H9 (cell line): ENCODE measurements at regions not wholly inside any gene's neighbourhood (a gene's known extent, or its start where the extent isn't known, plus 50 kb on each side); places are given as distances from the start of the nearest gene placed in this dataset.

ENCODE experiments used
- DNase-seq: peaks from one replicate; pipeline ENCODE4 v3.0.0-alpha.2; 2017
- H2AFZ ChIP-seq: one replicate; pipeline ENCODE4 v1.6.1; 2013; ENCODE audit warnings: mild to moderate bottlenecking, low read length, control low read depth, moderate library complexity
- H2AK5ac ChIP-seq: 2 replicates; pipeline ENCODE4 v1.6.1; 2013; ENCODE audit warnings: low read length, control low read depth, mixed read lengths; ENCODE audit not compliant: insufficient read length
- H2BK120ac ChIP-seq: one replicate; pipeline ENCODE4 v1.6.1; 2013; ENCODE audit warnings: low read depth, mild to moderate bottlenecking, low read length, control low read depth, inconsistent platforms; ENCODE audit not compliant: poor library complexity, severe bottlenecking
- H2BK12ac ChIP-seq: 2 replicates; pipeline ENCODE4 v1.6.1; 2013; ENCODE audit warnings: low read length, control low read depth, mixed read lengths, low read depth; ENCODE audit not compliant: insufficient read length
- H2BK15ac ChIP-seq: 2 replicates; pipeline ENCODE4 v1.6.1; 2013; ENCODE audit warnings: low read depth, low read length, control low read depth
- H2BK20ac ChIP-seq: one replicate; pipeline ENCODE4 v1.6.1; 2013; ENCODE audit warnings: low read depth, mild to moderate bottlenecking, low read length, control low read depth, inconsistent platforms; ENCODE audit not compliant: poor library complexity, severe bottlenecking
- H2BK5ac ChIP-seq: 2 replicates; pipeline ENCODE4 v1.6.1; 2013; ENCODE audit warnings: low read length, control low read depth, mixed read lengths; ENCODE audit not compliant: insufficient read length
- H3K14ac ChIP-seq: 2 replicates; pipeline ENCODE4 v1.6.1; 2013; ENCODE audit warnings: low read length, control low read depth; ENCODE audit not compliant: insufficient read depth
- H3K18ac ChIP-seq: 2 replicates; pipeline ENCODE4 v1.6.1; 2013; ENCODE audit warnings: low read depth, mild to moderate bottlenecking, mixed read lengths, low read length, control low read depth; ENCODE audit not compliant: insufficient read length
- H3K23ac ChIP-seq: 2 replicates; pipeline ENCODE4 v1.6.1; 2013; ENCODE audit warnings: low read length, control low read depth, mixed read lengths, low read depth; ENCODE audit not compliant: insufficient read length
- H3K23me2 ChIP-seq: 2 replicates; pipeline ENCODE4 v1.6.1; 2013; ENCODE audit warnings: low read depth, mild to moderate bottlenecking, mixed read lengths, low read length, control low read depth; ENCODE audit not compliant: insufficient read length, poor library complexity, severe bottlenecking
- H3K27ac ChIP-seq: 2 replicates; pipeline ENCODE4 v1.5.1; 2013; ENCODE audit warnings: low read length, control low read depth, mixed read lengths, low read depth; ENCODE audit not compliant: insufficient read length
- H3K27me3 ChIP-seq: 2 replicates; pipeline ENCODE4 v1.6.1; 2013; ENCODE audit warnings: low read length, control low read depth, inconsistent platforms; ENCODE audit not compliant: insufficient read depth
- H3K4ac ChIP-seq: 2 replicates; pipeline ENCODE4 v1.6.1; 2013; ENCODE audit warnings: low read depth, mild to moderate bottlenecking, control low read depth, inconsistent platforms, low read length, moderate library complexity
- H3K4me1 ChIP-seq: 2 replicates; pipeline ENCODE4 v1.6.1; 2013; ENCODE audit warnings: low read length, control low read depth, inconsistent platforms; ENCODE audit not compliant: insufficient read depth
- H3K4me2 ChIP-seq: 2 replicates; pipeline ENCODE4 v1.6.1; 2013; ENCODE audit warnings: low read length, control low read depth, mixed read lengths; ENCODE audit not compliant: insufficient read length, insufficient read depth
- H3K56ac ChIP-seq: 2 replicates; pipeline ENCODE4 v1.6.1; 2013; ENCODE audit warnings: low read depth, mild to moderate bottlenecking, mixed read lengths, low read length, control low read depth; ENCODE audit not compliant: insufficient read length
- H3K79me1 ChIP-seq: 2 replicates; pipeline ENCODE4 v1.6.1; 2013; ENCODE audit warnings: low read depth, mild to moderate bottlenecking, moderate library complexity, low read length, control low read depth, inconsistent platforms; ENCODE audit not compliant: insufficient read depth, poor library complexity, severe bottlenecking
- H3K79me2 ChIP-seq: 2 replicates; pipeline ENCODE4 v1.6.1; 2013; ENCODE audit warnings: low read length, control low read depth, inconsistent platforms; ENCODE audit not compliant: insufficient read depth
- H3K9ac ChIP-seq: 2 replicates; pipeline ENCODE4 v1.6.1; 2013; ENCODE audit warnings: low read length, control low read depth, mixed read lengths; ENCODE audit not compliant: insufficient read length; ENCODE audit errors: extremely low read depth
- H3K9me3 ChIP-seq: one replicate; pipeline ENCODE4 v1.6.1; 2013; ENCODE audit warnings: low read depth, low read length, inconsistent platforms; ENCODE audit not compliant: control insufficient read depth
- H3T11ph ChIP-seq: one replicate; pipeline ENCODE4 v1.6.1; 2013; ENCODE audit warnings: mild to moderate bottlenecking, low read length, control low read depth, inconsistent platforms
- H4K20me1 ChIP-seq: one replicate; pipeline ENCODE4 v1.6.1; 2013; ENCODE audit not compliant: control insufficient read depth, insufficient read length, insufficient read depth
- H4K5ac ChIP-seq: 2 replicates; pipeline ENCODE4 v1.6.1; 2013; ENCODE audit warnings: low read depth, mild to moderate bottlenecking, mixed read lengths, low read length, control low read depth; ENCODE audit not compliant: insufficient read length
- H4K8ac ChIP-seq: replicated peaks from 2 replicates; pipeline ENCODE4 v1.6.1; 2013; ENCODE audit warnings: low read length, control low read depth, mixed read lengths, low read depth; ENCODE audit not compliant: insufficient read length
- H4K91ac ChIP-seq: 2 replicates; pipeline ENCODE4 v1.6.1; 2013; ENCODE audit warnings: low read depth, mild to moderate bottlenecking, moderate library complexity, mixed read lengths, low read length, control low read depth; ENCODE audit not compliant: insufficient read length
- H3K27ac Mint-ChIP-seq, 3 experiments: 2 replicates in 2 of 3; 3 replicates in 1 of 3; pipeline ENCODE4 v1.8.0; 2020 to 2021; ENCODE audit warnings: mixed read lengths in 3 of 3, mild to moderate bottlenecking in 1 of 3, moderate library complexity in 1 of 3
- H3K27me3 Mint-ChIP-seq: 2 replicates; pipeline ENCODE4 v1.8.0; 2021; ENCODE audit warnings: low read depth, mild to moderate bottlenecking, moderate library complexity, mixed read lengths
- H3K36me3 Mint-ChIP-seq, 3 experiments: 2 replicates in 2 of 3; 3 replicates in 1 of 3; pipeline ENCODE4 v1.8.0; 2020 to 2021; ENCODE audit warnings: low read depth in 3 of 3, mixed read lengths in 3 of 3; ENCODE audit not compliant: insufficient read depth in 1 of 3
- H3K4me1 Mint-ChIP-seq, 2 experiments: 2 replicates each; pipeline ENCODE4 v1.8.0; 2020; ENCODE audit warnings: mixed read lengths in 2 of 2
- H3K4me3 Mint-ChIP-seq, 2 experiments: 2 replicates in 1 of 2; 3 replicates in 1 of 2; pipeline ENCODE4 v1.8.0; 2020 to 2021; ENCODE audit warnings: mild to moderate bottlenecking in 2 of 2, mixed read lengths in 2 of 2, moderate library complexity in 1 of 2
- H3K9me3 Mint-ChIP-seq, 2 experiments: 2 replicates in 1 of 2; 3 replicates in 1 of 2; pipeline ENCODE4 v1.8.0; 2020; ENCODE audit warnings: mild to moderate bottlenecking in 2 of 2, mixed read lengths in 2 of 2, moderate library complexity in 1 of 2
- WGBS: extraction: QIAGEN DNeasy Blood & Tissue Kit; methylation state at CpG from one replicate; pipeline ENCODE4 v1.1.7; 2013; ENCODE audit warnings: missing lambda C conversion rate, low lambda C conversion rate, mixed read lengths; ENCODE audit not compliant: insufficient read length; ENCODE audit errors: extremely low coverage; 5-methylcytosine and 5-hydroxymethylcytosine counted together
- TF ChIP-seq, protein P1 (sequence below): fragments of 200-600 bp; sonication (generic); conservative IDR thresholded peaks from 3 replicates; pipeline ENCODE4 v1.8.0; 2021; ENCODE audit warnings: antibody characterized with exemption, mild to moderate bottlenecking

DNA sequence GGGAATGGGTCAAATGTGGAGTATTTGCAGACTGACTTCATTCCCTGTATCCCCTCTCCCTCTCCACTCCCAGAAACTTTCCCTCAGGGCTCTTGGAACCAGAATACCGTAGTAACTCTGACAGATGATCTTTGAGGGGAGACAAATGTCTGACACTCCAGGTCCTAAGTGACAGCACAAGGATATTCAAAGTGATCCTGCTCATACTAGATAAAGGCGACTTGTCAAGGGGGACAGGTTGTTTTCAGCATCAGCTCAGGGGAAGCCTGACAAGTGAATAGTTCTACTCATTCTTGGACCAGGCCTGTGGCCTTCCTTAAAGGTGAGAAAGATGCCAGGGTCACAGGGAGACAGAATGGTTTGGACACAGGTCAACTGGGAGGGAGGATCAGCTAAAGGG lies 92.8 kb downstream of the NXPE2 start:
- Histone ChIP-seq H2BK5ac (no peak overlapping the region), H3K9me3 (no peaks in the 10 kb centered on the region), H3K18ac (no peak overlapping the region), H2BK12ac (no peak overlapping the region), H4K5ac (no peak overlapping the region), H3K79me1 (no peaks in the 10 kb centered on the region), H3T11ph (no peak overlapping the region), H3K9ac (no peak overlapping the region), H3K23me2 (no peaks in the 10 kb centered on the region), H4K8ac (no peak overlapping the region), H3K23ac (no peak overlapping the region), H3K27ac (no peak overlapping the region), H4K91ac (no peak overlapping the region), H3K79me2 (no peaks in the 10 kb centered on the region), H3K4me2 (no peak overlapping the region), H3K27me3 (peaks cover 3% of the 10 kb centered on the region; the same call in 1 of the 2 replicates), H3K4ac (no peak overlapping the region), H2AFZ (no peak overlapping the region), H3K14ac (no peak overlapping the region; the same call in 1 of the 2 replicates), H2BK20ac (no peak overlapping the region), H2BK120ac (no peak overlapping the region), H2BK15ac (no peak overlapping the region), H3K4me1 (peaks cover 5% of the 10 kb centered on the region), H4K20me1 (no peaks in the 10 kb centered on the region), H2AK5ac (no peak overlapping the region), H3K56ac (no peak overlapping the region)
- TF ChIP-seq, protein P1, sequence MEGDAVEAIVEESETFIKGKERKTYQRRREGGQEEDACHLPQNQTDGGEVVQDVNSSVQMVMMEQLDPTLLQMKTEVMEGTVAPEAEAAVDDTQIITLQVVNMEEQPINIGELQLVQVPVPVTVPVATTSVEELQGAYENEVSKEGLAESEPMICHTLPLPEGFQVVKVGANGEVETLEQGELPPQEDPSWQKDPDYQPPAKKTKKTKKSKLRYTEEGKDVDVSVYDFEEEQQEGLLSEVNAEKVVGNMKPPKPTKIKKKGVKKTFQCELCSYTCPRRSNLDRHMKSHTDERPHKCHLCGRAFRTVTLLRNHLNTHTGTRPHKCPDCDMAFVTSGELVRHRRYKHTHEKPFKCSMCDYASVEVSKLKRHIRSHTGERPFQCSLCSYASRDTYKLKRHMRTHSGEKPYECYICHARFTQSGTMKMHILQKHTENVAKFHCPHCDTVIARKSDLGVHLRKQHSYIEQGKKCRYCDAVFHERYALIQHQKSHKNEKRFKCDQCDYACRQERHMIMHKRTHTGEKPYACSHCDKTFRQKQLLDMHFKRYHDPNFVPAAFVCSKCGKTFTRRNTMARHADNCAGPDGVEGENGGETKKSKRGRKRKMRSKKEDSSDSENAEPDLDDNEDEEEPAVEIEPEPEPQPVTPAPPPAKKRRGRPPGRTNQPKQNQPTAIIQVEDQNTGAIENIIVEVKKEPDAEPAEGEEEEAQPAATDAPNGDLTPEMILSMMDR = no peak
- Mint-ChIP-seq H3K27ac (no peak overlapping the region), H3K27me3 (peaks cover 56% of the 10 kb centered on the region), H3K9me3 (no peaks in the 10 kb centered on the region; a peak in 3 of 5 replicates), H3K4me1 (peaks cover 23 to 25% of the 10 kb centered on the region in 2 experiments), H3K36me3 (0 out of 7 replicates have a peak, but pooled peaks cover 0 to 5% (median 0%) of the 10 kb centered on the region in 3 experiments), H3K4me3 (no peak overlapping the region)
- DNase-seq = no peak
- WGBS = no CpG with 5 or more reads among the region's 2 CpGs
